Stimulated activated CD8-positive, alpha-beta memory T cell treated with anti-CD3 and anti-CD28 coated beads, Interleukin-4, amount 100 ng/mL, for 48 hours (primary cell): ENCODE measurements at regions not wholly inside any gene's neighbourhood (a gene's known extent, or its start where the extent isn't known, plus 50 kb on each side); places are given as distances from the start of the nearest gene placed in this dataset.
"Not testable (repeated sequence)": the region's sequence is repeated elsewhere in the genome, so short reads cannot be mapped to it uniquely, and the experiment has no call there.

Experiments
- DNase-seq: peaks from one replicate; pipeline ENCODE4 v3.0.0-alpha.2; 2020

GRCh38 chr16:48003206-48003907 lies 152.4 kb downstream of the ABCC12 start:
- no peak for DNase-seq

DNA sequence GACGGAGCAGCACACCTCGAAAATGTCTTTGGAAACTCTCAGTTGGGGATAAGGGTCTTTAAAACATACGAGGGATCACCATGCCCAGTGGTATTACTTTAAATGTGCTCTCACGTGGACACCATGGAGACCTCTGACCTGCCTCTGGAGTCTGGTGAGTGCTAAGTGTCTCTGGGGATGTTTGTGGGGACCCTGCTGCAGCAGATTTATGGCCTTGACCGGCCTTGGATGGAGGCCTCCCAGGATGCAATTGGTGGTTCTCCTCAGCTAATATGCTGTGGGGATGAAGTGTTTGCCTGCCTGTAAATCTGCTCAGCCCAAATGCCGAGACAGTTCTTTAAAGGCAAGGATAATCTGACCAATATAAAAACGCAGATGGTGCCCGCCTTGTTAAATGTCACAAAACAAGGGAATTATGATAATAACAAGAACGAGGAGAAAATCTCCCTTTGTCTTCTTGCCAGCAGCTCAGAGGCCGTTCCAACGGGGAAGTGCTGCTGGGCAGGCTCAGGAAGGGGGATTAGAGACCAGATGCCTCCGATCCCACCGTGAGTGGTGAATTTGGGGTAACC lies 154.4 kb downstream of the ABCC12 start:
- DNase-seq, result no peak

GRCh38 chr16:48000622-48001021 lies 155.2 kb downstream of the ABCC12 start:
- DNase-seq, result no peak

- no peak for DNase-seq
These were observed 156.2 kb downstream of the ABCC12 start for GRCh38 chr16:47999595-47999994.

DNA sequence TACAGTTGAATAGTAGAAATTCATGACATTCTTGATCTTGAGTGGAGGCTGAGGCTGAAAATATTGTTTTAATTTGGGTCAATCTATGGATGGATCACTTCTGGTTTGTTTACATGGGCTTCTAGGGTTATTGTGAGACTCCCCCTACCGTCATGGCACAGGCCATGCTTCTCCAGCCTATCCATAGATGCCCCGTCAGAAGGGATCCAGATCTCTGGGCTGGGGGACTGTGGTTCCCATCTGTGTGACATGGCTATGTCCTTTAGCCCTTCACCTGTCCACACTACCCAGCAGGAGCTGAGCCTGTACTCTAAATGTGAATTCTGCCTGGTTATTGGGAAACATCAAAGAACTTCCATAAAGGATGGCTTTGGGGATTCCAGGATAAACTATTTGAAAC lies 160.4 kb downstream of the ABCC12 start:
- no peak for DNase-seq

GRCh38 chr16:47991491-47991890 lies 164.3 kb downstream of the ABCC12 start:
- no peak for DNase-seq

- no peak for DNase-seq
These were observed 165.1 kb downstream of the ABCC12 start for GRCh38 chr16:47990676-47991075.

- no peak for DNase-seq
These were observed 168.7 kb downstream of the ABCC12 start for GRCh38 chr16:47987136-47987535.

DNA sequence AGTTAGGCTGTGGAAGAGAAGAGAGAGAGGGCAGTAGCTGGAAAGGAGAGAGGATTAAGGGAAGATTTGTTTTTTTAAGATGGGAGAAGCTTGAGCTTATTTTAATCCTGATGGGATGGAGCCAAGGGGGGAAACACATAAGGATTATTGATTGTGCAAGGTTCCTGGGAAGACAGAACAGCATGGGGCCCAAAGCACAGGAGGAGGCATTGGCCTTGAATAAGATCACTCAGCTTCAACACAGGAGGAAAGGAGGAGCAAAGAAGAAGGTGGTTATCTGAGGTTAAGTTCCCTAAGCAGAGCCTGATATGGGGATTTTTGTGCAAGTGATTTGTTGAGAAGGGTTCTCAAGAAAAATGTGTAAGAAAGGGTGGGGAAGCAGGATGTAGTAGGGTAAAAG lies 169.8 kb downstream of the ABCC12 start:
- DNase-seq, result no peak

DNA sequence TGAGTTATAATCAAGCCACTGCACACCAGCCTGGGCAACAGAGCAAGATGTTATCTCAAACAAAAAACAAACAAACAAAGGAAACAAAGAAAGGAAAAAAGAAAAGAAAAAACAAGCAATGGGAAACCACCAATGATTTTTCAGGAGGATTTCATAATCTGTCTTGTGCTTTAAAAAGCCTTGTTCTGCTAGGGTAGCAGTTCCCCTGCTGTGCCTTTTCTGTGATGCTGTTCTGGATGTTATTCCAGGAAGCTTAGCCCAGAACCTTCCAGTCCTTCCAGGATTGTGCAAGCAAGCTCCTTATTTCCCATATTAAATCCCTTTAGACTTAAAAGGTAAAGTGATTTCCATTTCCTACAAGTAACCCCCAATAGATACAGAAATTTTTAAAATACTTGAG lies 171.1 kb downstream of the ABCC12 start:
- DNase-seq, result no peak

DNA sequence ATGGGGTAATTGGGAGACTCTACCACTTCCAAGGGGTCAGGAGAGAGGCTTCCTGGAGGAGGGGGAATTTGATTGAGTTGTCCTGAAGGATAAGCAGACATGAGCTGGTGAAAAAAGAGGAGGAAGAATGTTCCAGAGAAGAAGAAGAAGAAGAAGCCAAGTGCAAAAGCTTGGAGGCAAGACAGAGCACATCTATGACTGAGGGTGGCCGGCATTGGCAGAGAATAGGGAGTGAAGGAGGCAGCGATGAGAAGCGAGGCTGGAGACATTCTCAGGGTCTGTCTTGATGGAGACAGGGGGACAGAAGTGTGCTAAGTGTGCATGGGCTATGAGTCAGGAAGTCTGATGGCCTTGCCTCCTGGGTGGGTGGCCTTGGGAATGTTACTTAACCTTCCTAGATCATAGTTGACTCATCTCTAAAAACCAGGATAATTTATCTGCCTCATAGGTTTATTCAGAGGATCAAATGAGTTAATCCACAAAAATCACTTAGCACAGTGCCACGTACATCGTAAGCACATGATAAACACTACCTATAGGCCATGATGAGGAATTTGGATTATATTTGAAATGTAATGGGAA lies 171.7 kb downstream of the ABCC12 start:
- no peak for DNase-seq

- DNase-seq, result no peak
These were observed 175.6 kb downstream of the ABCC12 start for GRCh38 chr16:47980212-47980611.

DNA sequence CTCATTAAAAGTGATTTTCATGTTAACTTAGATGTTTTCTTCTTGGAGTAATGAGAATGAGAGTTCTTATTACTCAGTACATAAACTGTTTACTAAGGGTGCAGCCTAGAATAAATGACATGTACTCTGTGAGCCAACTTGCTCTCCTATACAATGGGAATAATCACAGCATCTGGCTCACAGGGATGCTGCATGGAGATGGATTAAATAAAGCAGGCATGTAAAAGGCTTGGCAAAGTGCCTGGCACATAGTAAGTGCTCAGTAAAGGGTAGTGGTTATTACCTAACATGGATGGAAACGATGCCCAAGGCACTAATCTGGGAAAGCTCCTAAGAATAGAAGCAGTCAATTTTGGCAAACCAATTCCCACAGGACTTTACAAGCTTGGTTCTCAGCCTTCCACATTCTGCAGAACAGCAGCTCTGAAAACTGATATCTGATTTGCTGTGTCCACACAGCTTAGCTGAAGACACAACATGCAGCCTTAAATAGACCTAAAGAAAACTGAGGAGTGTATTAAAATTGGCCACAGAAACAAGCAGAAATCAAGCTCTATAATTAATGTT lies 176.1 kb downstream of the ABCC12 start:
- DNase-seq, result no peak

- DNase-seq, result no peak
These were observed 176.7 kb downstream of the ABCC12 start for GRCh38 chr16:47979164-47979520.

GRCh38 chr16:47978491-47979163 lies 177.2 kb downstream of the ABCC12 start:
- no peak for DNase-seq

- no peak for DNase-seq
These were observed 178.0 kb downstream of the ABCC12 start for GRCh38 chr16:47977802-47978201.

DNA sequence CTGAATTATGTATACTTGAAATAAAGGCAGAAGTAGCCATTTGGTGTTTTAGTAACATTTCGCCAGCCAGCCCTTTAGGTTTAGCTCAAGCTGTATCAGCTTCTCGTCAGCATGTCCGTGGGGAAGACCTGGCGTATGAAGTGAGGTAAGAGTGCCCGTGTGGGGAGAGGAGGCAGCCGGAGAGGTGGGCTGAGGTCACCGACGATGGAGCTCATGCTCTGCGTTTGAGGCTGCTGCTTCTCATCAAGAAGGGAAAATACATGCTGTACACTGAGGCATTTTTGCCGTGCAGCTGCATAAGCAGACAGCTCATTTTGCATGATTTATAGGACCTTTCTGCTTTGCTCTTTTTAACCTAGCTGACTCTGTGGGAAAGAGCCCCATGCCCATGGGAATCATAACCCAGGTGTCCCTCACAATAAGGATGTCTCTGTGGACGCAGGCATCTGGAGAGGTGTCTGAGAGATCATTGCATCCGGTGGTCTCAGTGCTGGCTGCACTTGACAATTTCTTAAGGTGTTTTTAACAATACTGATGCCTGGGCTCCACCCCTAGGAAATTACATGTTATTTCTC lies 179.1 kb downstream of the ABCC12 start:
- DNase-seq, result no peak

- DNase-seq, result not testable (repeated sequence)
These were observed 180.8 kb downstream of the ABCC12 start for GRCh38 chr16:47974971-47975370.

- DNase-seq, result no peak
These were observed 182.2 kb downstream of the ABCC12 start for GRCh38 chr16:47973552-47973951.

DNA sequence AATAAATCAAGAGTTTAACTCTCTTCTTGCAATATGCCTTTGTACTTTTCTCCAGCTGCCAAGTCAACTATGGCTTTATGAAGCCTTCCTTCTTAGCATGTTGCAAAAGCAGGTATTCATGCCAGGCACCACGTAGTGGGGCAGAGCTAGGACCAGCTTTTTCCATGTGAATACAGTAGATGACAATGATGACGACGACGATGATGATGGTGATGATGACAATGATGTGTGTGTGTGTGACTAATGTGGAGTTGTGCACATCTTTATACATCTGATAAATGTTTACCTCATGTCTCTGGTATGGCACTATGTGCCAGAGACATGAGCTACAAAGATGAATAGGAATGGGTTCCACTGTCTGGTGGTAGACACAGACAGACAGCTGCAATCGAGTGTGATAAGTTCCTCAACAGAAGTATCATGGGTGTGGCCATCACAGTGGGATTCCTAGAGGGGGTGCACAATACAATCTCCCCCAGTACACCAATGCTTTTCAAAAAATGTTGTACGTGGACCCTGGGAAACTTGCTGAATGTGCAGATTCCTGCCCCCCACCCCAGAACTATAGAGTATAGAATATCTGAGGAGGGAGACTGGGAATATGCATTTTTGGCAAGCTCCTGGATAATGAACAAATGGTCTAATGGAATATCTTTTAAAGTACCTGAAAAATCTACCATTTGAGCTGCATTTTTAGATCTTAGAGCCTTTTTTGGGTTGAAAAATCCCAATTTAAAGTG lies 183.4 kb downstream of the ABCC12 start:
- no peak for DNase-seq

GRCh38 chr16:47971225-47971624 lies 184.6 kb downstream of the ABCC12 start:
- no peak for DNase-seq

- no peak for DNase-seq
These were observed 185.4 kb downstream of the ABCC12 start for GRCh38 chr16:47970291-47970931.
